ENCODE measurements at regions not wholly inside any gene's neighbourhood (a gene's known extent, or its start where the extent isn't known, plus 50 kb on each side); places are given as distances from the start of the nearest gene placed in this dataset.

DNA sequence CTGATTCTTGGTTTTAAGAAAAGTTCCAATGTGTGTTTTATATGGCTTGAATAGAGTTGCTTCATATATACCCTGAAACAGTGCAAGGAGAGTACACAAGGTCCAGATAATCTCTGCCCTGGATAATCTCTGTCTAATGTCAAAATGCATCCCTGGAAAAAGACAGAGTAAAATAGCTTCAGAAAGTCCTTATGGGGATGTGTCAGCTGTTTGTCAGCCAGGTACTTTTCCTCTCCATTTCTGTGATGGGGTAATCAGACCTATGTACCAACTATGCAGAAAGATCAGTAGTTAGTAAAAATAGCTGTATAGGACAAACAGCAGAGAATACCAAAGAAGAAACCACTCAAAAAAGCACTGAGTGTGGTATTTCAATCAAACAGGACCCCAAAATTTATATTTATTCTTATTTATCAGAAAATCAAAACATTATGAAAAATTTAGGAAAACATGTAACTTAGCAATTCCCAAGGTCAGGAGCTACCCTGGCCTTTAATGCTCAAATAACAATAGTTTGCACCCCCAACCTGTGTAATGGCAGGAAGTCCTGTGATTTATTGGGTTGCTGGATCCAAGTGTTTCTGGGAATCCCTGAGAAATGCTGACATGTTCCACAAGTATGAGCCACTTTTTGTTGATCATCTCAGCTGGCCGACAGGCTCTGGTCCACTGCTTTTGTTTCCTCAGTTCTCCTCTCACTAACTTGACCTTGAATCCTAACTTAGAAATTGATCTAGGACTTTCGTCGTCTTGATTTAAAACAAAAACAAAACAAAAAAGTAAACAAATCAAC, 69.6 kb downstream of the MDH1 start:
- no peak overlapping the region for H3K4me3 ChIP-seq (ENCODE audit: low read depth, low read length)
- TF ChIP-seq, protein P1, sequence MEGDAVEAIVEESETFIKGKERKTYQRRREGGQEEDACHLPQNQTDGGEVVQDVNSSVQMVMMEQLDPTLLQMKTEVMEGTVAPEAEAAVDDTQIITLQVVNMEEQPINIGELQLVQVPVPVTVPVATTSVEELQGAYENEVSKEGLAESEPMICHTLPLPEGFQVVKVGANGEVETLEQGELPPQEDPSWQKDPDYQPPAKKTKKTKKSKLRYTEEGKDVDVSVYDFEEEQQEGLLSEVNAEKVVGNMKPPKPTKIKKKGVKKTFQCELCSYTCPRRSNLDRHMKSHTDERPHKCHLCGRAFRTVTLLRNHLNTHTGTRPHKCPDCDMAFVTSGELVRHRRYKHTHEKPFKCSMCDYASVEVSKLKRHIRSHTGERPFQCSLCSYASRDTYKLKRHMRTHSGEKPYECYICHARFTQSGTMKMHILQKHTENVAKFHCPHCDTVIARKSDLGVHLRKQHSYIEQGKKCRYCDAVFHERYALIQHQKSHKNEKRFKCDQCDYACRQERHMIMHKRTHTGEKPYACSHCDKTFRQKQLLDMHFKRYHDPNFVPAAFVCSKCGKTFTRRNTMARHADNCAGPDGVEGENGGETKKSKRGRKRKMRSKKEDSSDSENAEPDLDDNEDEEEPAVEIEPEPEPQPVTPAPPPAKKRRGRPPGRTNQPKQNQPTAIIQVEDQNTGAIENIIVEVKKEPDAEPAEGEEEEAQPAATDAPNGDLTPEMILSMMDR (IDR thresholded peaks at IDR 0.05; ENCODE audit: low read depth, low read length): no peak

DNA sequence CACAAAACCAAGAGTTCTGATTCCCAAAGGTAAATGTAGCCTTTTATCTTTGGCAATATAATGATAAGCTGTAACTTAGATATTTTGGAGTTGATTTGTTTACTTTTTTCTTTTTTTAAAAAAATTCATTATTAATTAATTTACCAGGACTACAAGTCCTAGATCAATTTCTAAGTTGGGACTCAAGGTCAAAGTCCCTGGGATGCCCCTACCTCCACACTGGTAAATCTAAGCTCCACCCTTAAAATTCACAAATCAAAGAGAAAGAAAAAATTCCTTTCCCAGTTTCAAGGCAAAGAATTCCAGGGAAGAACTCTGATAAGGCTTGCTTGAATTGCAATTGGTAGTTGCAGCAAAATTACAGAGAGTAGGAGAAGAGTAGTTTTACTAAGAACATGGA, 71.3 kb downstream of the MDH1 start:
- TF ChIP-seq, protein P1 (IDR thresholded peaks at IDR 0.05; ENCODE audit: low read depth, low read length): no peak
- H3K4me3 ChIP-seq (ENCODE audit: low read depth, low read length): no peak overlapping the region

DNA sequence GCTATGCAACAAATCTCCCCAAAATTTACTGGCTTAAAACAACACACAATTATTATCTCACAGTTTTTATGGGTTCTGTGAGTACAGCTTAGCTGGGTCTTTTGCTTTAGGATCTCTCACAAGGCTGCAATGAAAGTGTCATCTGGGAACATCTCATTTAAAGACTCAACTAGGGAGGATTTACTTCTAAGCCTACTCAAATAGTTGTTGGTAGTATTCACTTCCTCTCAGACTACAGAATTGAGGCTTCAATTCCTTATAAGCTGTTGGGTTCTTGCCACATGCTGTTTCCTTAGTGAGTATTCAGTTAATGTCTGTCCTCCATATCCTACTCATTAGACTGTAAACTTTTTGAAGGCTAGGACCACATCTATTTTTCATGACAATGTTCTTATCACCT, 72.3 kb downstream of the MDH1 start:
- TF ChIP-seq, protein P1 (IDR thresholded peaks at IDR 0.05; ENCODE audit: low read depth, low read length): no peak
- no peak overlapping the region for H3K4me3 ChIP-seq (ENCODE audit: low read depth, low read length)

DNA sequence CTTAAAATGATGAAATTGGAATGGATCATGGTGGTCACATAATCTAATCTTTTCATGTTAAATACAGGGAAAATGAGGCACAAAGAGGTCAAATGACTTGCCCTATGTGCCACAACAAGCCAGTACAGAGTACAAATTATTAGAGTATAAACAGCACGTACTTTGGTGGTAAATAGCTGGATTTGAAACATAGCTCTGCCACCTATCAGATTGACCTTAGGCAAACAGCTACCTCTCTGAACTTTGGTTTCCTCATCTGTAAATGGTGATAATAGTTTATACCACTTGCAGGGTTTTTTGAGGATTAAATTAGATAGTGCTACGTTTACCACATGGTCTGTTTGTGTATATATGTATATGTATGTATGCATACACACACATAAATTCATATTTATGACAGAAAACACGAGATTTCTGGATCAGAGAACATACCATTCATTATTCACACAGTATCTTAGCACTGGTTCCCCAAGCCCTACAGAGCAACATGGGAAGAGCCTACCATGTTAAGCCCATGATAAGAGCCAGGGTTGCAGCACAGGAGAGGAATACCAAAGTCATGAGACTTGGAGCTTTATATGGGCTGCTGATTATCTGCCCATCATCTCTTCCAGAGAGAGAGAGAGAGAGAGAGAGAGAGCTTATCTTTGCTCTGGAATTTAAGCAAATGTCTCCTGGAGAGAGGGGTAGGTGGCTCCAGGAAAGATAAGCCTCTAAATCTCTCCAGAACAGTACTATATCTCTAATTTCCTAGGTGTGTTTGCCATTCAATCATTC, 73.5 kb downstream of the MDH1 start:
- H3K4me3 ChIP-seq (ENCODE audit: low read depth, low read length): no peak overlapping the region
- TF ChIP-seq, protein P1 (IDR thresholded peaks at IDR 0.05; ENCODE audit: low read depth, low read length): no peak

DNA sequence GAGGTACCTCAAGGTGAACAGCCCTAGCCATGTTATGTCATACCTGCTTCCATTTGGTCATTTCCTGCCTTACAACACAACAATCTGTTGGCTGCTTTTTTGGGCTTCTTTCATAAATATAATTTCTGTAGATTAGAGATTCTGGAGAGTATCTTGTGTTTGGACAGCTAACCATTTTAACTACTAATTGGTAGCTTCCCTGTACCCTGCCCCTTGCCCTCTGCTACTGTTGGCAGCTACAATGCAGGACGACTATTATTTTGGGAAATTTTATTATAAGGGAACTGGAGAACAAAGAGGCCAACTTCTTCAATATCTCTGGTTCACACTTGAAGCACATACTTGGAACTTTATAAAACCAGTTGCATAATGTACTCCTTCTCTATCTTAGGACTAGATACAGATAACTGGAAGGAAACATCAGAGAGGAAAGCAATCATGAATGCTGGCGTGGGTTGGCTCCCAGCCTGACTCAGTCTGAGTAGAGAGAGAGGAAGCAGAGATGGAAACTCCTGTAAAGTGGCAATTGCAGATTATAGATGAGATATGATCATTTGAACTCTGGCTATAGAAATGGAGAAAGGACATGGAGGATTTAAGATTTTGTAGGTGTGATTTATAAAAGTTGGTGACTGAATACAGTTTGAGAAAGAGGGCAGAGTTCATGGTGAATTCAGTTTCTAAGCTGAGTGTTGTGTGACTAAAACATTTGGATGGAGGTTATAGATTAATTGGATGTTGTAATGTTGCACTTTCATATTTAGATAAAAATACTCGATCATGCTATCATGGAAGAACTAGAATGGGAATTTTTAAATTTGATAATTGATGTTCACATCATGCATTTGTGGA, 74.5 kb downstream of the MDH1 start:
- H3K4me3 ChIP-seq (ENCODE audit: low read depth, low read length): no peak overlapping the region
- TF ChIP-seq, protein P1 (IDR thresholded peaks at IDR 0.05; ENCODE audit: low read depth, low read length): no peak

DNA sequence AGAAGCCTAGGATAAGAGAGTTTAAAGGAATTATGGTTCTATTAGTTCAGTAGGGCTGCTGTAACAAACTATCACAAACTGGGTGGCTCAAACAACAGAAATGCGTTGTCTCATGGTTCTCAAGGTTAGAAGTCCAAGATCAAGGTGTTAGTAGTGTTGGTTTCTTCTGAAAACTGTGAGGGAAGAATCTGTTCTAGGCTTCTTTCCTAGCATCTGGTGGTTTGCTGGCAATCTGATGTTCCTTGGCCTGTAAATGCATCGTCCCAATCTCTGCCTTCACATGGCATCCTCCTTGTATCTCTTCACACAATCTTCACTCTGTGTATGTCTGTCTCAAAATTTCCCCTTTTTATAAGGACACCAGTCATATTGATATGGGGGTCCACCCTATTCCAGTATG, 76.3 kb downstream of the MDH1 start:
- H3K4me3 ChIP-seq (ENCODE audit: low read depth, low read length): no peak overlapping the region
- TF ChIP-seq, protein P1 (IDR thresholded peaks at IDR 0.05; ENCODE audit: low read depth, low read length): no peak
